HL-60/S4 treated with phorbol 12-myristate 13-acetate at 8.2 ng/mL for 4 days and 3 days (cell line): ENCODE measurements at regions not wholly inside any gene's neighbourhood (a gene's known extent, or its start where the extent isn't known, plus 50 kb on each side); places are given as distances from the start of the nearest gene placed in this dataset.

ENCODE experiments used
- in situ Hi-C: fragments of 300-500 bp; cut with MboI; formaldehyde crosslinking; loops from 2 replicates; pipeline ENCODE4 v1.15.0; 2022; ENCODE audit warnings: low sequenced_read_pairs

DNA sequence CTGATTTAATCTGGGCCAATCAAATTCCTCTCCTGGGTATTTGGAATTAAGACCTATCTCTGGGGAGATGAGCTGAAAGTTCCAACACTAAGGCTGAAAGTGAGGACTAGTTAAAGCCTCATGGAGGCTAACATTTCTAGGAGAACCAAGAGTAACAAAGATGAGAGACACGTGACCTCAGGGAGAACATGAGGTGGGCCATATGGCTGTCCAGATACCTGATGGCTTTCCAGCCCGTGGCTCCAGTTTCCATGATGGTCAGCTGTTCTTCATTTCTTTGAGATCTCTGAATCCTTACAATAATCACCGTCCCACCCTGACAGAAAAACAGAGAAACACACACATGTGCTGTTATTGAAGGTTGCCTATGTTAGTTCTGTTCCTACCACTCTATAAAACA, 66.1 kb downstream of the LEPR start:
- in situ Hi-C loops: no loop called here

DNA sequence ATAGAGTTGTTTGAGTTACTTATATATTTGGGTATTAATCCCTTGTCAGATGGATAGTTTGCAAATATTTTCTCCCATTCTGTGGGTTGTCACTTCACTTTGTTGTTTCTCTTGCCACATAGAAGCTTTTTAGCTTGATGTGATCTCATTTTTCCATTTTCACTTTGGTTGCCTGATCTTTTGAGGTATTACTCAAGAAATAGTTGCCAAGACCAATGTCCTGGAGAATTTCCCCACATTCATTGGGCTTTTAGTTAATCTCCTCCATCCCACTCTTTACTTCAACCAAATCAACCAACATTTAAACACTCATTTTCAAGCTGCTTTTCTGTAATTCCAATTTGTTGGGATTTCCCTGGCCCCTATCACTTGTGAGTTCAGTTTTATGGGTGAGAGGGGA, 69.0 kb downstream of the LEPR start:
- in situ Hi-C loops: no loop called here

DNA sequence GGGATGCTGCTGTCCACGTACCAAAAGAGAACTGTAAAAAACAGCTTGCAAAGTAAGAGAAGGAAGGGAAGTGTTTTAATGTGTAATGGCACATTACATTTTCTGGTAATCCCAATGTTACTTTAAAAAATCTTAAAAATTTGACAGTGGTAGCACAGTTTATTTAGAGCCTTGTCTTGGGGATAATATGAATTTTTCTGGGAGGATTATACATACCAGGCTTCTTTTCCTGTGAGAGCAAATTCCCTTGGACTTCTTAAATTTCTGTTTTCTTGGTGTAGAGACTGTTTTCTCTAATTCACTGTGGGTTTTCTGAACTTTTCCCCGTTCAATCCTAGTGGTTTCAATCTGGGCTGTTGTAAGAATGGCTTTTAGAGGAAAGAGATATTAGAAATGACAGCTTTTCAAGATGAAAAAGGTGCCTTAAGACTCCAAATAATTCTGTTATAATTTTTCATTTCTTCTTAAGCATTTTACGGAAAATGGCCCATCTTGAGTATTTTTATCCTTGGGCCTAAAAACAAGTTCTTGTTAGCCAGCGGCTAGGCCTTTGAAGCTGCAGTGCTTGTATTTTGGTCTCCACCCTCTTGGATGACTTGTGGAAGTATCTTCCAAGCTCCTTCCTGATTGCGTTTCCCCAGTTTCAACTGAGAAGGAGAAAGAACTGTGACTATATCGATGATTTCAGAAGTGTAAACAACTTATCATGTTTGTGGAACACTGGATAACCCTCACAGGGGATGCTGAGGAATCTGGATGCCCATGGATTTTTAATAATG, 70.0 kb downstream of the LEPR start:
- in situ Hi-C loops: no loop called here

DNA sequence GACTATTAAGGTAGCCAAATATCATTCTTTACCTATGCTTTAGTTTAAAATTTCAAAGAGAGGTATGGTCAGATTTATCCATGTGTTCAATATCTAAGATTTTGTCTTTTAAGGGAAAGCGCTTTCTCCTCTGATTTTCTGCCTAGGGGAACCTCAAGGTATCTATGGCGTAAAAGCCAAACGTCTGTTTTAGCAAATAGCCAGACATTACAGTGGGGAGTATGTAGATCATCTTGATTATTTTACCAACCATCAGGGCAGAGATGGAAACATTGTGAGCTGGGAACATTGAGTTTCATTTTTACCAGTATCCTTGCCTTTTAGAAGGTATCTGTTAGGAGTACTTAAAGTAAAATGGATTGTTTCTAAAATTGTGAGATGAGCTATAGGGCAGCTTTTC, 71.0 kb downstream of the LEPR start:
- in situ Hi-C loops: no loop called here

GRCh38 chr1:65493802-65494201, 73.3 kb downstream of the LEPR start:
- in situ Hi-C loops: no loop called here

- in situ Hi-C loops: no loop called here
Observed at GRCh38 chr1:65494671-65495070, 74.2 kb downstream of the LEPR start.

- in situ Hi-C loops: no loop called here
Observed at GRCh38 chr1:65495137-65495536, 74.7 kb downstream of the LEPR start.

DNA sequence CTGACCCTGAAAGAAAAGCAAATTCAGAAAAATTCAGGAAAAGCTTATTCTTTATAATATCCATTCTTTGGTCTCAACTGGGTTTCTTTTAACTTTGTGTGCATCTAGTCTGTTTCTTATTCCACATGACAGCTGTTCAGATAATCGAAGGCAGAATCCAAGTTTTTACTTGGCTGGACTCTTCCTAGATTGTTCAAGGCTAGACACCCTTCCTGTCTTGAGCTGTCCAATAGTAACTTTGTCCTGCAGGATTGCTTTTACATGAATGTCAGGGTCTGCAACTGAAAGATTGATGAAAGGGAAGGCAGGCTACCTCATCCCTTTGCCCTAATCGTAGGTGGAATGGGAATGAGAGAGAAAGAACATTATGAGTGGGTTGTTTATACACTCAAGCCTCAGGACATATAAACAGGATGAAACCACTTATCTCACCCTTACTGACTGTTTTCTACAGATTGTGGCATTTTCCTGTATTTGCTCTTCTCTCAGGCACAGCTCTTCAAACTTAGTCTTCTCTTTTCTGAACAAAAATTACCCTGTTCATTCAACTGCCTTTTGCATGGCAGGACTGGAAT, 76.9 kb downstream of the LEPR start:
- in situ Hi-C loops: no loop called here

GRCh38 chr1:65503427-65503826, 83.0 kb downstream of the LEPR start:
- in situ Hi-C loops: no loop called here

- in situ Hi-C loops: no loop called here
Observed at GRCh38 chr1:65504263-65504662, 83.8 kb downstream of the LEPR start.

GRCh38 chr1:65505547-65506300, 85.3 kb downstream of the LEPR start:
- in situ Hi-C loops: no loop called here

GRCh38 chr1:65508051-65508450, 87.6 kb downstream of the LEPR start:
- in situ Hi-C loops: no loop called here

DNA sequence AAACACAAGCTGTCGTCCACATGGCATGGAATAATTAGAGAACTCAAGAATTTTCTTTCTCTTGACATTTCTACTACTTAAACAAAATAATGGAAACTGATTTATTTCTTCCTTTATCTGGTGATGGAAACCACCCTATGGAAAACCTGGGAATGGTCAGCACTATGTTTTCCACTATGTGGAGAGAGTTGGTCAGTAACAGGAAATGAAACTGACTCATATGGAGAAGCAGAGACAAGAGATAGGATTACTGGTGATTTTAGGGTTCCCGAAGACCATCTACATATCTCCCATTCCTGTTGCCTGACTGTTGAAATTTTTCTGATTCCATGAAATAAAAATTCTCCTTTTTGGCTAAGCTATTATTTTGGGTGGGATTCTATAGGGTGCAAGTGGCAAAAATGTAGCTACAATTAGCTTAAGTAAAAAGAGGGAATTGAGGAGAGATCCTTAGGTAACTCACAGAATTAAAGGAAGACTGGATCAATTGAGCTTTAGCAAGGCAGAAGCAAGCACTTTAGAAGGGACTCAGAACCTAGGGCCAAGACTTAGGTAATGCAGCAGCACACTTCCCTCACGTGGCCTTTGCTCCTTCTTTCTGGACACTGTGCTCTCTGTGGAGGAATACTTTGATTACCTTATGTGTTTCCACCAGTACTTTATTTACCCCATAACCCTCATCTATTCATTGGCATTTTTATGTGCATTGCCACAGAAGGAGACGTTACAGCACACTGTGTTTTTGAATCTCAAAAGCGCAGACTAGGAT, 89.6 kb downstream of the LEPR start:
- in situ Hi-C loops: no loop called here

GRCh38 chr1:65510961-65511360, 90.5 kb downstream of the LEPR start:
- in situ Hi-C loops: no loop called here

- in situ Hi-C loops: no loop called here
Observed at GRCh38 chr1:65512383-65512782, 91.9 kb downstream of the LEPR start.

DNA sequence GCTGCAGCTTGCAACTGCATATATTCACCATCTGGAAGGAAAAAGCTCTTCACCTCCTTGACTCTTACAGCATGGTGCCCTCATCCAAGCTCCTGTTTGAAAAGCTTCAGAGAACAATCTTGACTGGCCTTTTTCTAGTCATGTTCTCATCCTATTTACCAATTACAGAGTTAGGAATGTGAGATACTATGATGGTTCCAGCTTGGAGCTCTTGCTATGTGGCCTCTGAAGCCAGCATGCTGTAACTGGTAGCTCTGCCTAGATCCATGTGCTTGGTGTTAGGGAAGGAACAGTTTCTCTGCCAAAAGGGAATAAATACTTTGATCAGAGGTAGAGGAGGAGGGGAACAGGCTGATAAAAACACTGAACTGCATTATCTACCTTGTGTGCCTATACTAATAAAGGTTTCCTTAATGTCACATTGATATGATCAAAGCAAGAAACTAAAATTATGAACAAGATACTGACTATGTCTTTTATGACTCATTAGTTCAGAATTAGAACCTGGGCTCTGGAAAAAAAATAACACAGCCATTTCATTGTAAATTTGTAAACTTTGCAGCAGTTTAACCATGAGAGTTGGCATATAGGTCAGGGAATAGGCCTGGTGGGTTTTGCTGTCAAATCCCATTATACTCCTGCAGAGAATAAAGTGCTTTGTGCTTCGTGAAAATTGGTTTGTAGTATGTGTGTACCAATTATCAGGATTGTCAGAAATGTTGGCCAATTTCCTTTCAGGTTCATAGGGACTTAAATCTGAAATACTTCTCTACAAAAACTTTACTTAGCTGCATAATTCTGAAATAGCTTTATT, 92.7 kb downstream of the LEPR start:
- in situ Hi-C loops: no loop called here

- in situ Hi-C loops: no loop called here
Observed at GRCh38 chr1:65514041-65514440, 93.6 kb downstream of the LEPR start.

DNA sequence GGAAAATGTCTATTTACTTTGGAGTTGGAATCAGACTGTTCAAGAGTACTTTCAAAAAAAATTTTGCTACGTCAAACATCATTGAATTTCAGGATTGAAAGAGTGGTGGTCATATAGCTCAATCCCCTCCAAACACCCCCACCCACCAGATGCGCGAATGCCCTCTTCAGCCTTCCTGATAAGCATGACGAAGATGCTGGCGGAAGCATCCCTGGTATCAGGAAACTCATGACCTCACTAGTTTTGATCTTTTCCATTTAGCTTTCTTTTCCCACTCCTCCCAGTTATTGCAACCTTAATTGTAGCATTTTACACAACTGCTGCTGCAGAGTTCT, 104.4 kb downstream of the LEPR start:
- in situ Hi-C loops: no loop called here

DNA sequence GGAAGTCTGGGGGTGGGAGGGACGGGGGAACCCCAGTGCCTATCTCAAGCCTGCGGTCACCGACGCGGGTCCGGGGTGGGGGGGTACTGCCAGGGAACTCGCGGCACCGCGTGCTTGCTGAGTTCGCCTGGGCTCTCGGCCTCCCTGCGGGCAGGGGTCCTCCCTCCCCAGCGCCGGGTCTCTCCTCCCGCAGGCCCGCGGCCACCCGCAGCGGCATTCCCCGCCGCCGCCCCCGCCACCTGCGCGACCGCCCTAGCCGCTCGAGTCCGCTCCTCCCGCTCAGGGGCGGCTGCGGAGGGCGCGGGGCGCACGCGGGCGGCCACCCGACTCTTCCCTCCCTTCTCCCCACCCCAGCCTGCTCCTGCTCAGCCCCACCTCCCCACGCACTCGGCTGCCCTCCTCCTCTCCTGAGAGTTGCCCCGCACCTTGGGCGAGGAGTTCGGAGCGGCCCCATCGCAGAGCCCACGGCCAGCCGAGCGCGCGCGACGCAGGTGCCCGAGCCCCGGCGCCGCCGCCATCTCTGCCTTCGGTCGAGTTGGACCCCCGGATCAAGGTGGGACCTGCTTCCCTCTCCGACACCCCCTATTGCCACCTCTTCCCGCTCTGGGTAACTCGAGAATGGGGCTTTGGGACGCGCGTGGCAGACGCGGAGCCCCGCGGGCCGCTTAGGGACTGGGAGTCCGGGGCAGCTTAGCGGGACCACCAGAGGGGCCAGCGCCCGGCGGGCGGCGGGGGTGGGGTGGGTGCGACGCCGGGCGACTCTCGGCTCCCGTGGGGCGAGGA, 105.0 kb downstream of the LEPR start:
- in situ Hi-C loops: no loop called here

DNA sequence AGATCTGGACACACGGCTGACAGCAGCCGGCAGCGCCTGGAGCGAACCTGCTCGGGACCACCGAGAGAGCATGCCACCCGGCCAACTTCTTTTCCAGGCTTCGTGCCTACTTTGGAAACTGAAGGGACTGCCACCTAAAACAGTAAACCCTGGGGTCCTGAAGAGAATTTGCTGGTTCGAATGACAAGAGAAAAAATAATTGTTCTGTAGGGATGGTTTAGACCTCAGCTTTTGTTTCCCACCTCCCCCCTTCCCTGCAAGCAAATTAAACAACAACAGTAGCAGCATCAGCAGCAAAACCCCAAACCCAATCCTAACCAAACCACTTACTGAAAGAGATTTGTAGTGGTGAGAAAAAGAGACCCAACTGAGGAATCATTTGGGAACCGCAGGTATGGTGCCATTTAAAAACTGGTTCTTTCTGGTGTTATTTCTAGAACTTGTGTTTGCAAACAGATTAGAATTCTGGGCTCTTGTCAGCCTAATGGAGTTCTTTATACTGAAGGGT, 105.6 kb downstream of the LEPR start:
- in situ Hi-C loops: no loop called here
